ENCODE measurements at regions not wholly inside any gene's neighbourhood (a gene's known extent, or its start where the extent isn't known, plus 50 kb on each side); places are given as distances from the start of the nearest gene placed in this dataset.

DNA sequence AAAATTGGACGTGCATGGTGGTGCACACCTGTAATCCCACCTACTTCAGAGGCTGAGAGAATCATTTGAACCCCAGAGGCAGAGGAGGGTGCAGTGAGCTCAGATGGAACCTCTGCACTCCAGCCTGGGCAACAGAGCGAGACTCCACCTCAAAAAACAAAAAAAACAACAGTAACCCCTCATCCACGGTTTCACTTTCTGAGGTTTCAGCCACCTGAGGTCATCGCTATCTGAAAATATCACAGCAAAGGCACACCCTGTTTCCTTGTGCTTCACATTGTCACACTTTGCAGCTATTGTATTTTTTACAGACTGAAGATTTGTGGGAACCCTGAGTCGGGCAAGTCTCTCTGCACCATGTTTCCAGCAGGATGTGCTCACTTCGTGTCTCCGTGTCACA is 54.1 kb upstream of the FOXQ1 start:
- no peak for DNase-seq

DNA sequence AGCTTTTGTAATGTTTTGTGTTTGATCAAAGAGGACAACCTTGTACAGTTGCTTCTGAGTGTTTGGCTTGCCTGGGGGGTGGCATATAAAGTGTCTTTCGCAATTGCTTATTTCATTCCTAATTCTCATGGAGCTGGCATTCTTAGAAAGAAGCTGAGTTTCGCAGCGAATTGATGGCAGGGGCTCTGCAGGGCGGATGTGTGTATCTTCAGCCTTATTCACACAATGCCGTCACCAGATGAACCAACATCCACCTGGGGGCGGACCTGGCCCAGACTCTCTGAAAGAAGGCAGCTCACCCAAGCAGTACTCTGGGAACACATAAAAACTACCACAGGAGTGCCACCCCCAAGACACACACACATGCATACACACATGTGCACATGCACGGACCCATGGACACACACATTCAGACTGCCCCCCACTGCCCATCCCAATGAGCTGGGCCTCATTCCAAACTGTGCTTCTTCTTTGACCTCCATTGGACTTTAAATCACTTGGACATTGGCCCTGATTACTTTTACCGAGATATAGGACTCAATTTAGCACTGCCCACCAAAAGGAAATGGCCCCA is 55.4 kb upstream of the FOXQ1 start:
- DNase-seq = no peak

DNA sequence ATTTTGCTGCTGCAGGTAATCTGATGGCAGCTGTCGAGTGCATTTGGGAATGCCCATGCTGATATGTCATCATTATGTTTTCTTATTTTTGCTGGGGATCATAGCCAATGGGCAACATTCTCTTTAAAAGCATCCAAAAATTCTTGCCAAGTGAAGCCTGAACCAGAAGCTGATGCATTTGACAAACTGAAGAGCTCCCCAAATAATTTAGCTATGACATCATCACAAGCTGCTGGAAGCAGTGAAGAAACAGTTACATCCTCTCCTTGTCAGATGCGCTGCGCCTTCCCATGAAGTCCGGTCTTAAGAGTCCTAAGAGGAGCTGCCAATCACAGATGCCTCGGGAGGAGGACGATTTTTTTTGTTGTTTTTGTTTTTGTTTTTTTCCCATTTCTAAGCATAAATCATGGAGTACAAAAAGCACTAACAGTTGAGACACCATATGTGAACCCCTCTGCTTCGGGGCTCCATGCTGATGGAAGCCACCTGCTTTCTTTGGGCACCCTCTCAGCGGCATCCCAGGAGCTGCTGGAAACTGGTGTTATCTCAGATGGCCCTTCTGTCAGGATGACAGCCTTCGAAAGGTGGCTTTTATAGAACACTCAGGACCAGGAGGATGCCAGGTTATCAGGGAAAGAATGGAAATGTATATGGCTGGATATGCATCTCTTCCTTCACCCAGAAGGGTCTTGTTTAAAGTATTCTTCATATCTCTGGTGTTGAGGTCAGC is 56.1 kb upstream of the FOXQ1 start:
- DNase-seq = no peak

DNA sequence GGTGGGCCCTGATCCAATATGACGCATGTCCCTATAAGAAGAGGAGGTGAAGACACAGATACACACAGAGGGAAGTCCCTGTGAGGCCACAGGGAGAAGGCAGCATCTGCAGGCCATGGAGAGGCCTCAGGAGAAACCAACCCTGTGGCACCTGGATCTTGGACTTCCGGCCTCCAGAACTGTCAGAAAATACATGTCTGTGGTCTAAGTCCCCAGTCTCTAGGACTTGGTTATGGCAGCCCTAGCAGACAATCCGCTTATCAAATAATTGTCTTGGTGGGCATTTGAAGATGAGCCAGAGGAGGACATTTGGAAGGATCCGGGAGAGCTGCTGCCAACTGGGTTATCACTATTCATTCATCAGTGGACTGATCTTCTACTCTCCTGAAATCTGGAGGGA is 57.6 kb upstream of the FOXQ1 start:
- DNase-seq = no peak

DNA sequence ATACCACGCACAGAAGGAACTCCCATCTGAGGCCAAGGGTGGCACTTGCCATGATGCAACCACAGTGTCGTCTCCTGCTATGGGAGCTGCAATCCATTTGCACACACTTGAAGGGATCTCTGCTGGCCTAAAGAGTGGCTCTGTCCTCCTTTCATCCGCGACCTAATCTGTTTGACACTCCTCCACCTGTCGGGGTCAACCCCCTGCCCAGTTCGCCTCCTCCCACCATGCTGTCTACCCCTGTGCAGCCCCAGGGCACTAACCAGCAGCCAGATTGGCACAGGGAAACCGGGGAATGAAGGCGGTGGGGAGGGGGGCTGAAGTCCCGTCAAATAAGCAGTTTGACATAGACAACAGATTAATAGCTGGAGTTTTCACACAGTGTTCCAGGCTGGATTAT is 58.1 kb upstream of the FOXQ1 start:
- DNase-seq = no peak

DNA sequence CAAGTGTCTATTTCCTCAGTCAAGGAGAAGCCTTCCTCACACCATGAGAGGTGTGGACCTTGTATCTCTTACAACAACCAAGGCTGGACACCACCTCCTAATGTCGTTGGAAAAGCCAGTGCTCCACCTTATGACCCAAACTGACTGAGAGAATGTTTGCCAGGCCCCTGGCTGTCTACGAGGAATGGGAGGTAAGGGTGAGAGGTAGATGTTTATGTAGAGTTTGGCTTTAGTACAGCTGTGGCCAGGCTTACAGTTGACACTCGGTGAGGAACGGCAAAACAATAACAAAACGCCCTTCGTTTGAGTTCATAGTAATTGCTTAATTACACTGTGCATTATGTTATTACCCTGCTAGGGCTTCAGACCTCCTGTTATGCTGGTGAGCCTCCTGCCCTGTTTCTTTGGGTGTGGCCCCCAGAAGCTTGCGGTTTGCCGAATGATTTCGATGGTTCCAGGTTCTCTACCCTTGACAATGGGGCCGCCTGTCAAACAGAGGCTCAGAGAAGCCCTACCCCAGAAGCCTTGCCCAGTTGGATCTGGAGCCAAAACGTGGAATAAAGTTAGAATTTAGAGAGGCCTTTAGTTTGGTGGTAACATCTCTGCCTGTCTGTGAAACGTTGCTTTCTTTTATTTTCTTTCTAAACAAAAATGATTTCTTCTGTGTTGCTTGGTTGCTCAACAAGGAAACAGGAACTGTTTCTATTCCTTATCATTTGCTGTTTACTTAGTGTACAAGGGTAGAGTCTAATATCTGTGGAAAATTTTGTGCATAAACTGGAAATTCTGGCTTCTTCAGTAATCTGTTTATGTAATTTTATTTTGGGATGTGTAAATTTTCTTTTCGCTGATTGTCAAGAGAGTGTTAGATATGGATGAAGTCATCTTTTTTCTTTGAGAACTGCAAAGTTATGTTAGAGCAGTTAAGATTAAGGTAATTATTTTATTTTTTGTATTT is 60.4 kb upstream of the FOXQ1 start:
- no peak for DNase-seq

DNA sequence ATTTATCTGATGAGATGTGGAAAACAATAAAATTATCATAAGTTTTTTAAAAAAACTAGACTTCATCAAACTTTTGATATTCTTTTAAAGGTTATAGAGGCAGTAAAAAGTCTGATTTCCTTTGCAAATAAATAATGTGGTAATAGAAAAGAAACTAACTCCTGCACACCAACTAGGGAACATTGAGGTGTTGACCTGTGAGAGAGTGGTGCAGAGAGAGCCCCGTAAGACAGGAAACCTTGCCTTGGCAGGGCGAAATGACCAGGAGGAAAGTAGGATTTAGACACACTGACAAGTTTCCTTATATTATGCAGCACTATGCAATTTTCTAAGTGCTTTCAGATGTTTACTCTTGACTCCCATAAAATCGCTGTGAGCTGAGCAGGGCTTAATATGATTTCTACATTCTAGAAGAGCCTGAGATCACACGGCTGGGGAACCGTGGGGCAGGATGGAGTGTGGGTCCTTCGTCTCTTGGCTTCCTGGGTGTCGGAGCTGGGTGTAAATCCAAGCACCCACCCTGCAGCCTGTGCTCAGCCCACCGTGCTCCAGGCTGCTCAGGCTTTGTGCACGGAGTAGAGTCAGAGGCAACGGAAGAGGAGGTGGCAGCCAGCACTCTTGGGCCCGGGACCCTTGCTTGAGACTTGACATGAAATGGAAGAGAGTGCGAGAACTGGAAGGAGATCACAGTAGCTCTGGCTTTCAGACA is 61.3 kb upstream of the FOXQ1 start:
- no peak for DNase-seq

DNA sequence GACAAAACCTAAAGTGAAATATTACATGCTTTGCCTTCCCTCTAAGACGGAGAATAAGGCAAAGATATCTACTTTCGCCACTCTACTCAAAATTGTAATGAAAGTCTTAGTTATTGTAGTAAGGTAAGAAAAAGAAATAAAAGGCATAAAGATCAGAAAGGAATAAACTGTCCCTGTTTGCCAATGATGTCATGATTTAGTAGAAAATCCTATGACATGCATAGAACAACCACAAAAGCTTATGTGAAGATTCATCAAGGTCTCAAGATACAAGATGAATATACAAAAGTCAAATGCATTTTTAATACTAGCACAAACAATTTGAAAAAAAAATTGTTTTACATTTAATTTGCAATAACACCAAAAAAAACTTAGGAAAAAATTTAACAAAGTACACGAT is 64.0 kb upstream of the FOXQ1 start:
- no peak for DNase-seq

DNA sequence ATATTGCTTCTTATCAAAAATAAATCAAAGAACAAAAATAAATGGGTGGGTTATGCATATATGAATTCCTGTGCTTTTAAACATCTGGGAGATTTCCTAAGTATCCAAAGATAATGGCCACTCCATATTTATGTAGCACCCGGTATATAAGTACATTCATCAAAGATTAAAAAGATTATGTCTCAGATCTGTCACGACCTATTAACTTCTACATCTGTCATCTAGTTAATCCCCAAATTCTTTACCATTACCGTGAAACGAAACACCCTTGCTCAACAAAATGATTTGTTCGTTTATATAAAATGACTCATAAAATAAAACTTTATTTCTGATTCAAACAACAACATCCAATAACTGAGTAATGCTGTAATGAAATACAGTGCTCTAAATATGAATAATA is 64.8 kb upstream of the FOXQ1 start:
- no peak for DNase-seq

DNA sequence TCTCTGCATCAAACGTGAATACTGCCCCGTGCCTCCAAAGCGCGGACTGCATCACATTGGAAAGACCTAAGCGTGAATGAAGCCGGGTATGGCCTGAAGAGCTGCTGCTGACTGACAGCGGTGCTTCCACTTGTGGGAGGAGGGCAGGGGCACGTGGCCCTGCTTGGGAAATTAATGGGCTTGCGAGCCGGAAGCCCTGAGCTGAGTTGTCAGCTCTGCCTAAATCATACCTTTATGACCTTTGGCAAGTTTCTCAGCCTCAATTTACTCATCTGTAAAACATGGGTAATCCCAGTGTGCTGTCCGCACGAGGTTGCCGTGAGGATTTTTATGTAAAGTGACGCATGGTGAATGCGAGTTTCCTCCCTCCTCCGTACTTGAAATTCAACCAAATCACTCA is 67.0 kb upstream of the FOXQ1 start:
- DNase-seq = no peak

DNA sequence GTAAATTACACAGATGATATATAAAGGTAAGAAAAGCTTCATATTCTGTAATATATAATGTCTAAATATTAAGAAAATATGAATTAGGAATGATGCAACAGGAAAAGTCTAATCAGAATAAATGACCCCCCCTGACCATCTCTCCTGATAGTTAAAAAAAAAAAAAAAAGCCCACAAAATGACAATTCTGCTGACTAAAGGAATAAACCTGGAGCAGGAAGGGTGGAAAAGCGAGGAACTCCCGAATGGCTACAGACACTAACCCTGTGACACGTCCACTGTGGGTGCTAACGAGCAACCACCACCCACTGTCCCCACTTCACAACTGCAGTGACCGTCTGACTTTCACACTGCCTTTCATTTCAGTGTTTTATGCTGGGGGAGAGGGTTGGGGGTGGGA is 67.6 kb upstream of the FOXQ1 start:
- DNase-seq = no peak

DNA sequence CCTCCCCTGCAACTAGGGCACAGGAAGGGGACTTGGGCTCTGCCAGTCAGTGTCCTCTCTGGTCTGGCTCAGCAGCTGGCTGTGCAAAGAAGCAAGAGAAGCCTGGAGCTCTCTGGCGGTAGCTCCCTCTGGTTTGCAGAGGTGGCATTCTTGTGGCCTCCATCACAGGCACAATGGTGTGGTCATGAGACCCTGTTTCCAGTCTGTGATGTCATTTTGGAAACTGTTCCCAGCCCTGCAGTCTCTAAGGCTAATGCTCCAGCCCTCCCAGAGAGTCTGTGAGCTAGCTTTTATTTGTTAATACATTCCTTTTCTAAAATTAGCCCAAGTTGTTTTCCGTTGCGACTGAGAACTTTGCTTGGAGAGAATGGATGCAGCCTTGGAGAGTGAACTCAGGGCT is 69.5 kb upstream of the FOXQ1 start:
- no peak for DNase-seq

DNA sequence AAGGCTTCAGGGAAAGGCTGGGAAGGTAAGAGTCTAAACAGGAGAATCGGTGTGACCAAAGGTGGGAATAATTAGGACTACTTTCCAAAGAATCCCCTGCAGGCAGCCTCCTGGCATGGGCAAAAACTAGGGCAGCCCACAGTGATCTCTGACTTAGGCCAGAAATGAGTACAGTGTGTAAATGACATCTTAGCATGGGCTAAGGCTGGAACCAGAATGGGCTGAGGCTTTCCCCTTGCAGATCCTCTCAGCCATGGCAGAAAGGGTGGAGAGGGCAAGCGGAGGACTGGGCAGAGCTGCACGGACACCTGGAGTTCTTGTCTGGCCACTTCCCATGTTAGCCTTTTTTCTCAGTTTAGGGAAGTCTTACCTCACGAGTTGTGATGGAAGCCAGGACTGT is 69.9 kb upstream of the FOXQ1 start:
- DNase-seq = no peak

DNA sequence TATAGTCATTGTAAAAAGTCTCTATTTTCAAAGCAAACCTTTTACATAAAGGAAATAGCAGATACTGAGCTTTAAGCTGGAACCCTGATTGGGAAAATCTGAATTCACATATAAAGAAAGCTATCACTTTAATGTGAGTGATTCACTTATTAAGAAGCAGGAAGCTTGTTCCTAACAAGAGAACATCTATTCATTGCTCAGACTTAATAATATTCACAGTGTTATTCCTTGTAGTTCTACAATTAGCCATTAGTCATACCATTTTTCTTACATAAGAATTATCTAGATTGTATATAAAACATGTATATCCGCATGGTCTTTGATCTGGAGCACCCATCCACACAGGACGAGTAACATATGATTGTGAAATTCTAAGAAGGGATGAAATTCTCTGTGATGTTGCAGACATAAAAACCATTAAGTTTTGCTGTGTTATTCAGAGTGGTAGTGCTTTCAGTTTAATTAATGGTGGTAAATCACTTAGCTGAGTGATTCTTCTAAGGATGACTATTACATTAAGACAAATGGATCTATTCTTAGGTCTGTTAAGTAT is 71.1 kb upstream of the FOXQ1 start:
- DNase-seq = no peak

DNA sequence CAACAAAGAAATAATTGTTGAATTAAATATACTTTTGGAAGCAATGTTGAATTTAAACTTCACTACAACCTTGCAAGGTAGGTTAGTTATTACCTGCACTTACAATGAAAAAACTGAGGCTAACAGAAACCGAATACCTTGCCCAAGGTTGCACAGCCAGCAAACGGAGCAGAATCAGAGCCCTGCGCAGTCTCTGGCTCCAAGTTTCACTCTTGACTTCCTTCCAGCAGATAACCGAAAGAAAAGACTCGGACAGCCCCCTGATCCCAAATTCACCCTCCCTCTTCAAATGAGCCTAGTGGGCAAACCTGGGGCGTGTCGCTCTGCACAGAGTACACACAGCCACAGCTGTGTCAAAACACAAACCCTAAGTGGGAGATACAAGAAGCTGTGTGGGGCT is 72.1 kb upstream of the FOXQ1 start:
- no peak for DNase-seq

DNA sequence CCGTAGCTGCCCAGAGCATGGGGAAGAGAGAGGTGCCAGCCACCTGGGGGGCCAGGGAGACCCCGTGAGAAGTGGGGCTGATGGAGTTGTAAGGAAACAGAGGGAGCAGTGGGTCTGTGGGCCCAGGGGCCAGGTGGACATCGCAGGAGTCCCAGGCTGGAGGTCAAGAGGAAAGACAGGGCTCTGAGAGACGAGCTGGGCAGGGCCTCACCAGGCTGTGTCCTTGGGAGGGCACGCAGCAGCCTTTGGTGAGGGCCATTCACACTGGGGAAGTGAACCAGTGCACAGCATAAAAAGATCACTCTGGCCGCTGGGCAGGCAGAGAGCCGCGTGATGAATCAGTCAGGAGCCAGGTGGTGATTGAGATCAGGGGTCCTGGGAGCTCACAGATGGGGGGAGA is 73.9 kb upstream of the FOXQ1 start:
- no peak for DNase-seq

DNA sequence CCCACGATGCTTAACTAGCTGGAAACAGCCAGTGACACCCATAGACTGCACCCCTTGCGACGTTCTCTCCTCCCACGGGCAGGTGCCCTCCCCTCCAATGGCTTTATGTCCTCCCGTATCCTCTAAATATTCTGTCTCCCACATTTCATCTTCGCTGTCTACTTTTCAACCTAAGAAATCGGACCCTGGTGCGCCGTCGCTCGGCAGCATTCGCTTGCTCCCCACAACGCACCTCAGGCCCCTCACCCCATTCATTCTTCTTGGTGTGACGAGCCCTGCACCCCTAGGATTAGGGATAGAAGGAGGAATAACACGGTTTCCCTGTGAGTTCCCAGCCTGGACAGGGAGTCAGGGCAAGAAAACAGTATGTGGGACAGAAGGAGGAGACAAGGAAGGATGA is 74.3 kb upstream of the FOXQ1 start:
- no peak for DNase-seq

DNA sequence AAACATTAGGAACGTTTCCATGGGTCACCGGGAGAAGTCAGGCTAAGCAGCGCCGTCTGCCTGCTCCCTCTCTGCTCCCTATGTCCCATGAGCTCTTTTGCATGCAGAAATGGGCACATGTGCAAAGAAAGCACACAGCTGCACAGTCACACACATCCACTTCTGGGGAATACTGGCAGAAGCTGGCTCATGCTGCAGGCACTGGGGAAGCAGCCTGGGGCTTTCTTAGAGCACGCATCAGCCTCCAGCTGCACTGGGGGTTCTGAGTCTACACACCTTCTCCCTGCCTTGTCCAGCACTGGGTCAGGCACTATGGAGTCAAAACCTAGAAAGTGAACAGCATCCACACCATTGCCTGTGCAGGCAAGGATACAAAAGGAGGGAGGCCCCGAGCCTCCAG is 76.1 kb upstream of the FOXQ1 start:
- DNase-seq = no peak

DNA sequence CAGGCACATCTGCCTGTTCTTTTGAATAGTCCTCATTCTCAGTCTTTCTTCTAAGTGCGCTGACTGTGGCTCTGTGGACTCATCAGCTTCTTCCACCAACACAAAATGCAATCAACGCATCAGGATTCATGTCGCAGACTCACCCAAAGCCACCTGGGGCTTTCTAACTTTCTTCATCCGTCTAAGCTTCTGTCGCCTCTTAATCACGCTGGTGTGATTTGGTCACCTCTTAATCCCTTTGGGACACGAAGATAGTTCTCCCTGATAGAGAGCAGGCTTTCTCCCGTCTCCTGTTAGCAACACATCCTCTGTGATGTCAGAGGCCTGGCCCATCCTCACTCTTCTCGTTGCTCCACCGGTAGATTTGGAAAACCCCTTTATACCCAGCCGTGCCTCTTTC is 78.0 kb upstream of the FOXQ1 start:
- DNase-seq = no peak

DNA sequence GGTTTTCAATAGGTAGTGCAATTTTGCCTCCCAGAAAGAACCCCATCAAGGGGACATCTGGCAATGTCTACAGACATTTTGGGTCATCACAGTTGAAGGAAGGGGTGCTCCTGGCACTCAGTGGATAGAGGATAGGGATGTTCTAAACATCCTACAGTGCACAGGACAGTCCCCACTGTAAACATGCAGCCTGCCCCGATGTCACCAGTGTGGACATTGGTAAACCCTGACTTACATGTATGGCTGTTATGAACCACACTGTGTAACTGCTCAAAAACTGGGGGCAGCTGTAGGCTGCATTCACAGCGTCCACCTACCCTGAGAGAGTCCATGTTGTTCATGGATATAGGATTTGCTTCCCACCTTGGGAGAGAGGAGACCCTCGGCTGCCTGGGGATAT is 79.3 kb upstream of the FOXQ1 start:
- DNase-seq = no peak

DNA sequence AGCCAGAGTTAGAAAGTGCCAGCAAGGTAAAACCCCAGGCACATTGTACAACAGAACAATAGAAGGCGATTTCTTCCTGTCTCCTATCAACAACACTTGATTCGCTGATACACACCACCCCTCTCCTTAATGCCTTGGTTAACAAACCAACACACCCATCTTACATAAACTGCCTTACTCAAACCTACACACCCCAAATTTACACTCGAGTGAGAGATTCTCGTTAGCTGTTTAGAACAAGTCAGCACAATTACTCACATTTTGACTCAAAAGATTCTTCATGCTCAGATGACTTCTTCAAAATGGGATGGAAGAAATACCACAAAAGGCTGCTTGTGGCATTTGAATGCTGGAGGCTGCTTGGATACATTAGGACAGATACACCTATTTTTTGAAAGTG is 80.0 kb upstream of the FOXQ1 start:
- DNase-seq = no peak

DNA sequence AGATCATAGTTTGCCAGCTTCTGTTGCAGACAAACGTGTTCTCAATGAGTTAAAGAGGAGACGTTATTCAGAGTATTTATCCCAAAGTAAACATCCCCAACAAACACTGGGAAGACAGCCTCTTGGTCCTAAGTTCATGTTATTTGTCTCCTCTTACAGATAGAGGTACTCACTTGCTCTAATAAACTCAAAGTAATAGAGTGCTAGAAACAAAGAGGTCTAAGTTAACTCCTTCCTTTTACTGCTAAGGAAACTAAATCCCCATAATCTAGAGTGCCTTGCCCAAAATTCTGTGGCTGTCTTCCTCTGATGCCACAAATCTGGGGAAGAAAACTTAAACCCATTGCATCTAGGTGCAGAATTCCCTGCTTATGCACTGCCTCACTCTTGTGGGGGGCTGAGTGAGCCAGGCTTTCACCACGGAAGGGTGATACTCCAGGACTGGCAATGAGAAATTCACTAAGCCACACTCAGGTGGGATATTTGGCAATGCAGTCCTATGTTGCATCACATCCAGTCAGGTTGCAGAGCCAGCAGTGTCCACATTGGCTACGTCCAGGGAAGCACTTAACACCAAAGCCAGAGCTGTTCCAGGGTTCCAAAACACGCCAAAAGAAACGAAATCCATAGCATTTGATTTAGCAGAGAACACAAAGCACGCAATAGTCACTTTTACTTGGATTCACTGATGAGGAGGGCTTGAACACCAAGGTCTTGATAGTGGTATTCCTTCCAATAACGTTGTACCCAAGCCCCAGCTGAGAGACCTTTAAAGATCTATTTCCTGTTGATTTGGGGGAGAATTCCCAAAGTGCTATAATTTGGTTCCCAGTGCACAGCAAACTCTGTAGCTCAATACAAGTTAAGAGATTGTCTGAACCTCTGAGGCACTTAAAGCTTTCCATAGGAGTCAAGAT is 81.0 kb upstream of the FOXQ1 start:
- no peak for DNase-seq
